ENCODE measurements at regions not wholly inside any gene's neighbourhood (a gene's known extent, or its start where the extent isn't known, plus 50 kb on each side); places are given as distances from the start of the nearest gene placed in this dataset.
"Not testable (repeated sequence)": the region's sequence is repeated elsewhere in the genome, so short reads cannot be mapped to it uniquely, and the experiment has no call there.

- Histone ChIP-seq H3K23ac (ENCODE audit: low read depth, low read length, poor library complexity) (no peak overlapping the region), H2AFZ (ENCODE audit: low read length) (no peak overlapping the region), H3K4me3 (ENCODE audit: low read length in 2 of 2) (no peak overlapping the region), H3K27ac (replicated peaks; ENCODE audit: low read length) (no peak overlapping the region), H3K4me2 (ENCODE audit: insufficient read depth, low read length, poor library complexity, severe bottlenecking) (no peak overlapping the region), H2BK5ac (ENCODE audit: low read length) (no peak overlapping the region), H4K91ac (ENCODE audit: low read depth, low read length, poor library complexity) (no peak overlapping the region), H4K8ac (ENCODE audit: low read depth, low read length) (no peak overlapping the region), H3K27me3 (ENCODE audit: control insufficient read depth in 3 of 3, insufficient read depth in 3 of 3, low read depth in 1 of 3, low read length in 3 of 3) (no peaks in the 10 kb centered on the region), H3K4me1 (ENCODE audit: control insufficient read depth in 2 of 2, insufficient read depth in 1 of 2, low read depth in 1 of 2, low read length in 2 of 2) (no peaks in the 10 kb centered on the region), H3K9me3 (replicated peaks in 1 of 2; ENCODE audit: control insufficient read depth in 2 of 2, insufficient read depth in 1 of 2, low read depth in 1 of 2, low read length in 2 of 2) (no peaks in the 10 kb centered on the region), H3K4ac (ENCODE audit: low read length) (no peak overlapping the region), H3K9ac (ENCODE audit: low read depth, low read length, poor library complexity) (no peak overlapping the region), H3K79me1 (ENCODE audit: low read depth, low read length) (no peaks in the 10 kb centered on the region), H2BK120ac (ENCODE audit: low read depth, low read length) (no peak overlapping the region), H3K18ac (ENCODE audit: low read length) (no peak overlapping the region), H2AK5ac (ENCODE audit: low read depth, low read length) (no peak overlapping the region), H2BK15ac (ENCODE audit: low read length) (no peak overlapping the region), H2BK12ac (ENCODE audit: low read length) (no peak overlapping the region), H3K36me3 (replicated peaks in 1 of 2; ENCODE audit: control insufficient read depth in 2 of 2, insufficient read depth in 2 of 2, low read length in 2 of 2) (no peaks in the 10 kb centered on the region), H3K14ac (ENCODE audit: low read length) (no peak overlapping the region)
- no CpG with 5 or more reads among the region's 3 CpGs for WGBS, 2 donors (ENCODE audit: extremely low coverage in 2 of 2, insufficient read length in 2 of 2, insufficient replicate concordance in 1 of 2)
- DNase-seq (ENCODE audit: low spot score), result no peak
Observed at GRCh38 chr4:30073011-30073710, 647.0 kb upstream of the PCDH7 start.

GRCh38 chr4:30092420-30093128 lies 627.6 kb upstream of the PCDH7 start:
- H3K27me3 ChIP-seq (ENCODE audit: control insufficient read depth in 3 of 3, insufficient read depth in 3 of 3, low read depth in 1 of 3, low read length in 3 of 3); H2BK12ac ChIP-seq (ENCODE audit: low read length); H3K14ac ChIP-seq (ENCODE audit: low read length); H3K9ac ChIP-seq (ENCODE audit: low read depth, low read length, poor library complexity); DNase-seq (ENCODE audit: low spot score); H3K4ac ChIP-seq (ENCODE audit: low read length); H3K23ac ChIP-seq (ENCODE audit: low read depth, low read length, poor library complexity); H3K79me1 ChIP-seq (ENCODE audit: low read depth, low read length); H2BK120ac ChIP-seq (ENCODE audit: low read depth, low read length); H2AK5ac ChIP-seq (ENCODE audit: low read depth, low read length); H3K18ac ChIP-seq (ENCODE audit: low read length); H3K4me1 ChIP-seq (ENCODE audit: control insufficient read depth in 2 of 2, insufficient read depth in 1 of 2, low read depth in 1 of 2, low read length in 2 of 2); H3K9me3 ChIP-seq (replicated peaks in 1 of 2; ENCODE audit: control insufficient read depth in 2 of 2, insufficient read depth in 1 of 2, low read depth in 1 of 2, low read length in 2 of 2); H4K8ac ChIP-seq (ENCODE audit: low read depth, low read length); H3K36me3 ChIP-seq (replicated peaks in 1 of 2; ENCODE audit: control insufficient read depth in 2 of 2, insufficient read depth in 2 of 2, low read length in 2 of 2); H2BK15ac ChIP-seq (ENCODE audit: low read length); H2AFZ ChIP-seq (ENCODE audit: low read length); H4K91ac ChIP-seq (ENCODE audit: low read depth, low read length, poor library complexity); H2BK5ac ChIP-seq (ENCODE audit: low read length); H3K4me3 ChIP-seq (ENCODE audit: low read length in 2 of 2); H3K27ac ChIP-seq (replicated peaks; ENCODE audit: low read length); H3K4me2 ChIP-seq (ENCODE audit: insufficient read depth, low read length, poor library complexity, severe bottlenecking): not testable (repeated sequence)
- WGBS, 2 donors (ENCODE audit: extremely low coverage in 2 of 2, insufficient read length in 2 of 2, insufficient replicate concordance in 1 of 2), result no CpG with 5 or more reads among the region's 37 CpGs

GRCh38 chr4:30094887-30095286 lies 625.3 kb upstream of the PCDH7 start:
- Histone ChIP-seq H3K23ac (ENCODE audit: low read depth, low read length, poor library complexity) (no peak overlapping the region), H3K14ac (ENCODE audit: low read length) (no peak overlapping the region), H3K4me1 (ENCODE audit: control insufficient read depth in 2 of 2, insufficient read depth in 1 of 2, low read depth in 1 of 2, low read length in 2 of 2) (no peaks in the 10 kb centered on the region), H3K9ac (ENCODE audit: low read depth, low read length, poor library complexity) (no peak overlapping the region), H4K91ac (ENCODE audit: low read depth, low read length, poor library complexity) (no peak overlapping the region), H2BK5ac (ENCODE audit: low read length) (no peak overlapping the region), H3K9me3 (replicated peaks in 1 of 2; ENCODE audit: control insufficient read depth in 2 of 2, insufficient read depth in 1 of 2, low read depth in 1 of 2, low read length in 2 of 2) (no peaks in the 10 kb centered on the region), H3K4me3 (ENCODE audit: low read length in 2 of 2) (no peak overlapping the region), H2BK120ac (ENCODE audit: low read depth, low read length) (no peak overlapping the region), H3K27ac (replicated peaks; ENCODE audit: low read length) (no peak overlapping the region), H3K27me3 (ENCODE audit: control insufficient read depth in 3 of 3, insufficient read depth in 3 of 3, low read depth in 1 of 3, low read length in 3 of 3) (no peaks in the 10 kb centered on the region), H3K36me3 (replicated peaks in 1 of 2; ENCODE audit: control insufficient read depth in 2 of 2, insufficient read depth in 2 of 2, low read length in 2 of 2) (no peaks in the 10 kb centered on the region), H3K4ac (ENCODE audit: low read length) (no peak overlapping the region), H2AK5ac (ENCODE audit: low read depth, low read length) (no peak overlapping the region), H3K4me2 (ENCODE audit: insufficient read depth, low read length, poor library complexity, severe bottlenecking) (no peak overlapping the region), H2BK12ac (ENCODE audit: low read length) (no peak overlapping the region), H3K79me1 (ENCODE audit: low read depth, low read length) (no peaks in the 10 kb centered on the region), H2BK15ac (ENCODE audit: low read length) (no peak overlapping the region), H3K18ac (ENCODE audit: low read length) (no peak overlapping the region), H4K8ac (ENCODE audit: low read depth, low read length) (no peak overlapping the region), H2AFZ (ENCODE audit: low read length) (no peak overlapping the region)
- WGBS, 2 donors (ENCODE audit: extremely low coverage in 2 of 2, insufficient read length in 2 of 2, insufficient replicate concordance in 1 of 2), result no CpG with 5 or more reads among the region's 1 CpG
- no peak for DNase-seq (ENCODE audit: low spot score)

GRCh38 chr4:30103455-30103854 lies 616.7 kb upstream of the PCDH7 start:
- Histone ChIP-seq H3K36me3 (replicated peaks in 1 of 2; ENCODE audit: control insufficient read depth in 2 of 2, insufficient read depth in 2 of 2, low read length in 2 of 2) (no peaks in the 10 kb centered on the region), H3K14ac (ENCODE audit: low read length) (no peak overlapping the region), H2BK120ac (ENCODE audit: low read depth, low read length) (no peak overlapping the region), H3K4me1 (ENCODE audit: control insufficient read depth in 2 of 2, insufficient read depth in 1 of 2, low read depth in 1 of 2, low read length in 2 of 2) (no peaks in the 10 kb centered on the region), H3K79me1 (ENCODE audit: low read depth, low read length) (no peaks in the 10 kb centered on the region), H3K9ac (ENCODE audit: low read depth, low read length, poor library complexity) (no peak overlapping the region), H3K27ac (replicated peaks; ENCODE audit: low read length) (no peak overlapping the region), H2BK12ac (ENCODE audit: low read length) (no peak overlapping the region), H2AK5ac (ENCODE audit: low read depth, low read length) (no peak overlapping the region), H2BK5ac (ENCODE audit: low read length) (no peak overlapping the region), H4K8ac (ENCODE audit: low read depth, low read length) (no peak overlapping the region), H3K27me3 (ENCODE audit: control insufficient read depth in 3 of 3, insufficient read depth in 3 of 3, low read depth in 1 of 3, low read length in 3 of 3) (no peaks in the 10 kb centered on the region), H4K91ac (ENCODE audit: low read depth, low read length, poor library complexity) (no peak overlapping the region), H3K9me3 (replicated peaks in 1 of 2; ENCODE audit: control insufficient read depth in 2 of 2, insufficient read depth in 1 of 2, low read depth in 1 of 2, low read length in 2 of 2) (no peaks in the 10 kb centered on the region), H2BK15ac (ENCODE audit: low read length) (no peak overlapping the region), H2AFZ (ENCODE audit: low read length) (no peak overlapping the region), H3K4me3 (ENCODE audit: low read length in 2 of 2) (no peak overlapping the region), H3K4ac (ENCODE audit: low read length) (no peak overlapping the region), H3K18ac (ENCODE audit: low read length) (no peak overlapping the region), H3K23ac (ENCODE audit: low read depth, low read length, poor library complexity) (no peak overlapping the region), H3K4me2 (ENCODE audit: insufficient read depth, low read length, poor library complexity, severe bottlenecking) (no peak overlapping the region)
- DNase-seq (ENCODE audit: low spot score), result no peak
